ENCODE measurements at regions not wholly inside any gene's neighbourhood (a gene's known extent, or its start where the extent isn't known, plus 50 kb on each side); places are given as distances from the start of the nearest gene placed in this dataset.

GRCh38 chr10:10872035-10872673 lies 145.5 kb upstream of the CELF2 start:
- TF ChIP-seq CTCF (conservative IDR thresholded peaks at IDR 0.05 in 1 of 2, IDR thresholded peaks at IDR 0.05 in 1 of 2; ENCODE audit: extremely low read depth in 1 of 2, insufficient read depth in 1 of 2, low read depth in 1 of 2, low read length in 2 of 2) (no peak), EZH2 (IDR thresholded peaks at IDR 0.05; ENCODE audit: borderline replicate concordance, low read length) (no peak)

Measured in mammary epithelial cell (primary cell).